Non-pigmented ciliary epithelial cell (primary cell): ENCODE measurements at regions not wholly inside any gene's neighbourhood (a gene's known extent, or its start where the extent isn't known, plus 50 kb on each side); places are given as distances from the start of the nearest gene placed in this dataset.

Experiments used
- DNase-seq: peaks from one replicate; pipeline ENCODE4 v3.0.0-alpha.2; 2010; ENCODE audit warnings: low read depth

- DNase-seq: no peak
Observed at GRCh38 chr11:57100638-57101331, 81.0 kb upstream of the LRRC55 start.

GRCh38 chr11:57103899-57104605, 77.7 kb upstream of the LRRC55 start:
- DNase-seq: no peak

DNA sequence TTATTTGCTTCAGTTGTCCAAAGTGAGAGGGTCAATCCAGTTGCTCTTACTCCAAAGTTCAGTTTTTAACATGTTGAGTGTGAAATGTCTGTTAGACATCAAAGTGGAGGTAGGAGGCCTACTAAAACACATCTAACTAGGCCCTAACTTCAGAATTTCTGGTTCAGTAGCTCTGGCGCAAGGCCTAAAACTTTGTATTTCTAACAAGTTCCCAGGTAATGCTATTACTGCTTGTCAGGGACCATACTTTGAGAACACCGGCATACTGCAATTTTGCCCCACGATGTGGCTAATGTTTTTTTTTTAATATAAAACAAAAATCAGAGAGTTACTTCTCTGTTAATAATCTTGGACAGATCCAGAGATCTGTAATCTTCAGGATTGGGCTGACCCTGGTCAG, 72.4 kb upstream of the LRRC55 start:
- no peak for DNase-seq

GRCh38 chr11:57111619-57112018, 70.1 kb upstream of the LRRC55 start:
- no peak for DNase-seq

DNA sequence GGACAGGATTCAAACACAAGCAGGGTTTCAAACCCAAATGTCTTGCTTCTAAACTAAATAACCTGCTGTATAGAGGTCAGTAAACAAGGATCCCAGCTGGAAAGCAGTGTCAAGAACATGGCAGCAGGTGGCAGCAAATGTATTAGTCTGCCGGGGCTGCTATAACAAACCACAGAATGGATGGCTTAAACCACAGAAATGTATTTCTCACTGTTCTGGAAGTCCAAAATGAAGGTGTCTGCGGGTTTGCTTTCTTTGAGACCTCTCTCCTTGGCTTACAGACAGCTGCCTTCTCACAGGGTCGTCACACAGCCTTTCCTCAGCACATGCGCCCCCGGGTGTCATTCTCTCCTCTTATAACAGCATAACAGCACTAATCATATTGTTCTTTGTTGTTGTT, 65.1 kb upstream of the LRRC55 start:
- DNase-seq: peak; percentile 19

GRCh38 chr11:57120192-57120965, 61.4 kb upstream of the LRRC55 start:
- no peak for DNase-seq

- DNase-seq: no peak
Observed at GRCh38 chr11:57121996-57122395, 59.8 kb upstream of the LRRC55 start.

- no peak for DNase-seq
Observed at GRCh38 chr11:57123590-57123989, 58.2 kb upstream of the LRRC55 start.

- DNase-seq: no peak
Observed at GRCh38 chr11:57124505-57124904, 57.2 kb upstream of the LRRC55 start.

- DNase-seq: no peak
Observed at GRCh38 chr11:57124917-57125316, 56.8 kb upstream of the LRRC55 start.

GRCh38 chr11:57126766-57127400, 54.9 kb upstream of the LRRC55 start:
- DNase-seq: no peak

DNA sequence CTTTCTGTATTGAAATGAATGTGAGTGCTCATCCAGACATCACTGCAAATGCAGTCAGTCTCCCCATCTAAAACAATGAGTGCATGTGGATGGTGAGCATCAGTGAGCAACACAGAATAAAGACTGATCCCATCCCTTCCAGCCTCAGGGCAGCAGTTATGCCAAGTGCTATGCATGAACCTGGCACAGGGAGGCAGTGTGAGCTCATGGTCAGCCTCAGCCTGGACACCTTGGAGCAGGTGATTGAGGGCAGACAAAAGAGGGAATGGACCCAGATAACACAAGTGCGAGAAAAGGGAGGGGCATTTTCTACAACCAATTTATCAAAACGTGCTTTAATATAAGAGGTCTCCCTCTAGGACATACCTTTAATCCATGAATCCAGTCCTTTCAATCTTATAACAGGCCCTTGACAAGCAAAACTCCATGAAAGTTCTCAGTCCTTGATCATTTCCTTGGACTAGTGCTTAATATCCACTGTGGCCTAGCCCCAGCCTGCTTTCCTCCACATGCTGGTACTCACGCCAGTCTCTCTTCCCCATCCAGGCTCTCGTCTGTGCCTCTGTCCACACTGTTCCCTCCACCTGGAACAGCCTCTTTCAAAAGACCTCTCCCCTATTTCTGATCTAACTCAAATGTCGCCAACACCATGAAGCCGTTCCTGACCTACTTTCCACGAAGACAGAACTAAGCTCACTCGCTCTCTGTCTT, 50.5 kb upstream of the LRRC55 start:
- no peak for DNase-seq
